ENCODE measurements at regions not wholly inside any gene's neighbourhood (a gene's known extent, or its start where the extent isn't known, plus 50 kb on each side); places are given as distances from the start of the nearest gene placed in this dataset.
"Not testable (repeated sequence)": the region's sequence is repeated elsewhere in the genome, so short reads cannot be mapped to it uniquely, and the experiment has no call there.

- 27% methylated on average over 4 of the region's 5 CpGs for WGBS (ENCODE audit: insufficient coverage)
- not testable (repeated sequence) for H3K27ac ChIP-seq (ENCODE audit: low read depth, low read length)
Observed at GRCh38 chr11:98733378-98733777, 287.4 kb upstream of the CNTN5 start.

GRCh38 chr11:98734686-98735085 lies 286.1 kb upstream of the CNTN5 start:
- no peak overlapping the region for H3K4me3 ChIP-seq (ENCODE audit: low read depth, low read length)
- H3K27me3 ChIP-seq (ENCODE audit: control insufficient read depth, insufficient read depth, low read length) = no peaks in the 10 kb centered on the region
- H3K36me3 ChIP-seq (ENCODE audit: control insufficient read depth, insufficient read depth, low read length) = no peaks in the 10 kb centered on the region
- no peak overlapping the region for H3K27ac ChIP-seq (ENCODE audit: low read depth, low read length)
- no peaks in the 10 kb centered on the region for H3K9me3 ChIP-seq (ENCODE audit: control insufficient read depth, insufficient read depth, low read length)
- no peak for DNase-seq (ENCODE audit: low read depth in 4 of 6, low spot score in 6 of 6)
- H3K4me1 ChIP-seq (ENCODE audit: control insufficient read depth, insufficient read depth, low read length) = no peaks in the 10 kb centered on the region

More at GRCh38 chr11:98733378-98733777, 287.4 kb upstream of the CNTN5 start:
- not testable (repeated sequence) for H3K27me3 ChIP-seq (ENCODE audit: control insufficient read depth, insufficient read depth, low read length); H3K9me3 ChIP-seq (ENCODE audit: control insufficient read depth, insufficient read depth, low read length); H3K4me1 ChIP-seq (ENCODE audit: control insufficient read depth, insufficient read depth, low read length); DNase-seq (ENCODE audit: low read depth in 4 of 6, low spot score in 6 of 6); H3K36me3 ChIP-seq (ENCODE audit: control insufficient read depth, insufficient read depth, low read length); H3K4me3 ChIP-seq (ENCODE audit: low read depth, low read length)

- H3K27ac ChIP-seq (ENCODE audit: low read depth, low read length) = no peak overlapping the region
- H3K9me3 ChIP-seq (ENCODE audit: control insufficient read depth, insufficient read depth, low read length) = no peaks in the 10 kb centered on the region
- DNase-seq (ENCODE audit: low read depth in 4 of 6, low spot score in 6 of 6) = peak in 2 of 6 donors; percentile 17 to 58
- H3K4me1 ChIP-seq (ENCODE audit: control insufficient read depth, insufficient read depth, low read length) = no peaks in the 10 kb centered on the region
- H3K4me3 ChIP-seq (ENCODE audit: low read depth, low read length) = no peak overlapping the region
- H3K27me3 ChIP-seq (ENCODE audit: control insufficient read depth, insufficient read depth, low read length) = no peaks in the 10 kb centered on the region
- H3K36me3 ChIP-seq (ENCODE audit: control insufficient read depth, insufficient read depth, low read length) = no peaks in the 10 kb centered on the region
- WGBS (ENCODE audit: insufficient coverage) = 73% methylated on average over 6 of the region's 7 CpGs
Observed at GRCh38 chr11:98736833-98737232, 283.9 kb upstream of the CNTN5 start.

- H3K4me3 ChIP-seq (ENCODE audit: low read depth, low read length) = no peak overlapping the region
- no peak overlapping the region for H3K27ac ChIP-seq (ENCODE audit: low read depth, low read length)
- no peaks in the 10 kb centered on the region for H3K36me3 ChIP-seq (ENCODE audit: control insufficient read depth, insufficient read depth, low read length)
- H3K27me3 ChIP-seq (ENCODE audit: control insufficient read depth, insufficient read depth, low read length) = no peaks in the 10 kb centered on the region
- no peaks in the 10 kb centered on the region for H3K4me1 ChIP-seq (ENCODE audit: control insufficient read depth, insufficient read depth, low read length)
- DNase-seq (ENCODE audit: low read depth in 4 of 6, low spot score in 6 of 6) = peak in 1 of 6 donors; percentile 16
- H3K9me3 ChIP-seq (ENCODE audit: control insufficient read depth, insufficient read depth, low read length) = no peaks in the 10 kb centered on the region
Observed at GRCh38 chr11:98740321-98740720, 280.4 kb upstream of the CNTN5 start.

- not testable (repeated sequence) for DNase-seq (ENCODE audit: low read depth in 4 of 6, low spot score in 6 of 6); H3K27ac ChIP-seq (ENCODE audit: low read depth, low read length); H3K4me1 ChIP-seq (ENCODE audit: control insufficient read depth, insufficient read depth, low read length); H3K27me3 ChIP-seq (ENCODE audit: control insufficient read depth, insufficient read depth, low read length); H3K4me3 ChIP-seq (ENCODE audit: low read depth, low read length); H3K36me3 ChIP-seq (ENCODE audit: control insufficient read depth, insufficient read depth, low read length); H3K9me3 ChIP-seq (ENCODE audit: control insufficient read depth, insufficient read depth, low read length)
- 96% methylated on average over 14 of the region's 21 CpGs for WGBS (ENCODE audit: insufficient coverage)
Observed at GRCh38 chr11:98763446-98763845, 257.3 kb upstream of the CNTN5 start.

GRCh38 chr11:98766903-98767302 lies 253.8 kb upstream of the CNTN5 start:
- H3K27ac ChIP-seq (ENCODE audit: low read depth, low read length) = no peak overlapping the region
- no CpG with 5 or more reads among the region's 2 CpGs for WGBS (ENCODE audit: insufficient coverage)
- DNase-seq (ENCODE audit: low read depth in 4 of 6, low spot score in 6 of 6) = no peak
- H3K4me3 ChIP-seq (ENCODE audit: low read depth, low read length) = no peak overlapping the region
- H3K36me3 ChIP-seq (ENCODE audit: control insufficient read depth, insufficient read depth, low read length) = no peaks in the 10 kb centered on the region
- H3K9me3 ChIP-seq (ENCODE audit: control insufficient read depth, insufficient read depth, low read length) = no peaks in the 10 kb centered on the region
- no peaks in the 10 kb centered on the region for H3K27me3 ChIP-seq (ENCODE audit: control insufficient read depth, insufficient read depth, low read length)
- H3K4me1 ChIP-seq (ENCODE audit: control insufficient read depth, insufficient read depth, low read length) = no peaks in the 10 kb centered on the region

- H3K36me3 ChIP-seq (ENCODE audit: control insufficient read depth, insufficient read depth, low read length); H3K9me3 ChIP-seq (ENCODE audit: control insufficient read depth, insufficient read depth, low read length); H3K27me3 ChIP-seq (ENCODE audit: control insufficient read depth, insufficient read depth, low read length); H3K4me1 ChIP-seq (ENCODE audit: control insufficient read depth, insufficient read depth, low read length); DNase-seq (ENCODE audit: low read depth in 4 of 6, low spot score in 6 of 6); H3K4me3 ChIP-seq (ENCODE audit: low read depth, low read length); H3K27ac ChIP-seq (ENCODE audit: low read depth, low read length): not testable (repeated sequence)
- 93% methylated on average over 3 of the region's 29 CpGs for WGBS (ENCODE audit: insufficient coverage)
Observed at GRCh38 chr11:98770046-98770445, 250.7 kb upstream of the CNTN5 start.

- Histone ChIP-seq H3K27ac (ENCODE audit: low read depth, low read length) (no peak overlapping the region), H3K4me3 (ENCODE audit: low read depth, low read length) (no peak overlapping the region), H3K9me3 (ENCODE audit: control insufficient read depth, insufficient read depth, low read length) (peaks cover 2% of the 10 kb centered on the region), H3K4me1 (ENCODE audit: control insufficient read depth, insufficient read depth, low read length) (no peaks in the 10 kb centered on the region), H3K36me3 (ENCODE audit: control insufficient read depth, insufficient read depth, low read length) (no peaks in the 10 kb centered on the region), H3K27me3 (ENCODE audit: control insufficient read depth, insufficient read depth, low read length) (no peaks in the 10 kb centered on the region)
- no peak for DNase-seq (ENCODE audit: low read depth in 4 of 6, low spot score in 6 of 6)
- WGBS (ENCODE audit: insufficient coverage) = no CpG with 5 or more reads among the region's 4 CpGs
Observed at GRCh38 chr11:98771791-98772190, 249.0 kb upstream of the CNTN5 start.

- Histone ChIP-seq H3K27ac (ENCODE audit: low read depth, low read length) (no peak overlapping the region), H3K4me1 (ENCODE audit: control insufficient read depth, insufficient read depth, low read length) (no peaks in the 10 kb centered on the region), H3K9me3 (ENCODE audit: control insufficient read depth, insufficient read depth, low read length) (peaks cover 2% of the 10 kb centered on the region), H3K27me3 (ENCODE audit: control insufficient read depth, insufficient read depth, low read length) (no peaks in the 10 kb centered on the region), H3K36me3 (ENCODE audit: control insufficient read depth, insufficient read depth, low read length) (no peaks in the 10 kb centered on the region), H3K4me3 (ENCODE audit: low read depth, low read length) (no peak overlapping the region)
- WGBS (ENCODE audit: insufficient coverage) = 82% methylated on average over 1 of the region's 2 CpGs
- no peak for DNase-seq (ENCODE audit: low read depth in 4 of 6, low spot score in 6 of 6)
Observed at GRCh38 chr11:98772893-98773292, 247.9 kb upstream of the CNTN5 start.

- WGBS (ENCODE audit: insufficient coverage) = no CpG with 5 or more reads among the region's 2 CpGs
- DNase-seq (ENCODE audit: low read depth in 4 of 6, low spot score in 6 of 6) = no peak
- H3K4me3 ChIP-seq (ENCODE audit: low read depth, low read length) = no peak overlapping the region
- H3K27ac ChIP-seq (ENCODE audit: low read depth, low read length) = no peak overlapping the region
- H3K9me3 ChIP-seq (ENCODE audit: control insufficient read depth, insufficient read depth, low read length) = peaks cover 3% of the 10 kb centered on the region
- H3K4me1 ChIP-seq (ENCODE audit: control insufficient read depth, insufficient read depth, low read length) = no peaks in the 10 kb centered on the region
- H3K27me3 ChIP-seq (ENCODE audit: control insufficient read depth, insufficient read depth, low read length) = no peaks in the 10 kb centered on the region
- H3K36me3 ChIP-seq (ENCODE audit: control insufficient read depth, insufficient read depth, low read length) = no peaks in the 10 kb centered on the region
Observed at GRCh38 chr11:98793276-98793675, 227.5 kb upstream of the CNTN5 start.

GRCh38 chr11:98798333-98798732 lies 222.4 kb upstream of the CNTN5 start:
- Histone ChIP-seq H3K27ac (ENCODE audit: low read depth, low read length) (no peak overlapping the region), H3K9me3 (ENCODE audit: control insufficient read depth, insufficient read depth, low read length) (no peaks in the 10 kb centered on the region), H3K4me1 (ENCODE audit: control insufficient read depth, insufficient read depth, low read length) (no peaks in the 10 kb centered on the region), H3K27me3 (ENCODE audit: control insufficient read depth, insufficient read depth, low read length) (no peaks in the 10 kb centered on the region), H3K4me3 (ENCODE audit: low read depth, low read length) (no peak overlapping the region), H3K36me3 (ENCODE audit: control insufficient read depth, insufficient read depth, low read length) (no peaks in the 10 kb centered on the region)
- DNase-seq (ENCODE audit: low read depth in 4 of 6, low spot score in 6 of 6) = no peak

Data from spinal cord (tissue), 9 donors.